ENCODE measurements at regions not wholly inside any gene's neighbourhood (a gene's known extent, or its start where the extent isn't known, plus 50 kb on each side); places are given as distances from the start of the nearest gene placed in this dataset.

DNA sequence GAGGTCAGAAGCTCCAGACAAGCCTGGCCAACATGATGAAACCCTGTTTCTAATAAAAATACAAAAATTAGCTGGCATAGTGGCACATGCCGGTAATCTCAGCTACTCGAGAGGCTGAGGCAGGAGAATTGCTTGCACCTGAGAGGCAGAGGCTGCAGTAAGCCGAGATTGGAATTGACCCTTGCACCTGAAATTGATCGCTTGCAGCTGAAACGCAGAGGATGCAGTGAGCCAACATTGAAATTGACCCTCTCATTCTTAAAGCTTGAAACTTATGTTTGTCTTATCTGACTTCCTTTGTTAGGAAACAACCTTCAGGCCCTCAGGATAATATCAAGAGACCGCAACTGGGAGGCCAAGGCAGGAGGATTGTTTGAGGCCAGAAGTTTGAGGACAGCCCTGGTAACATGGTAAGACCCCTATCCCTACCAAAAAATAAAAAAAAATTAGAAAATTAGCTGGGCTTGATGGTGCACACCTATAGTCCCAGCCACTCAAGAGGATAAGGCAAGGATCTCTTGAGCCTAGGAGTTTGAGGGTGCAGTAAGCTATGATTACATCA lies 376.6 kb upstream of the XYLT1 start:
- DNase-seq (ENCODE audit: low read depth in 1 of 2, low spot score in 1 of 2) (no peak), FAIRE-seq (no peak), ATAC-seq (no peak)
- POLR2A ChIA-PET, result no interaction called here
- no peaks in the 10 kb centered on the region for H3K9me3 ChIP-seq
- CTCF ChIA-PET, result no interaction called here
- TF ChIP-seq TFCP2L1 (CRISPR knock-in tag; IDR thresholded peaks at IDR 0.05) (no peak), SMC3 (IDR thresholded peaks at IDR 0.05) (no peak), EP300 (IDR thresholded peaks at IDR 0.05) (no peak), TP53 (CRISPR knock-in tag; IDR thresholded peaks at IDR 0.05) (no peak), CHD2 (IDR thresholded peaks at IDR 0.05; ENCODE audit: low read length, partially characterized antibody) (no peak), RAD21 (conservative IDR thresholded peaks at IDR 0.05 in 1 of 2, IDR thresholded peaks at IDR 0.05 in 1 of 2) (no peak), KDM5A (IDR thresholded peaks at IDR 0.05) (no peak), HOXB5 (CRISPR knock-in tag; IDR thresholded peaks at IDR 0.05) (no peak), CBX8 (IDR thresholded peaks at IDR 0.05) (no peak), ZNF302 (CRISPR knock-in tag; IDR thresholded peaks at IDR 0.05) (no peak), NFE2L2 (conservative IDR thresholded peaks at IDR 0.05; ENCODE audit: low read length) (no peak), RCOR1 (IDR thresholded peaks at IDR 0.05; ENCODE audit: low read depth, low read length) (no peak), FOXS1 (CRISPR knock-in tag; IDR thresholded peaks at IDR 0.05) (no peak), NPAS2 (CRISPR knock-in tag; IDR thresholded peaks at IDR 0.05; ENCODE audit: borderline replicate concordance) (no peak), JUN (IDR thresholded peaks at IDR 0.05) (no peak)
- TF ChIP-seq, protein P1, sequence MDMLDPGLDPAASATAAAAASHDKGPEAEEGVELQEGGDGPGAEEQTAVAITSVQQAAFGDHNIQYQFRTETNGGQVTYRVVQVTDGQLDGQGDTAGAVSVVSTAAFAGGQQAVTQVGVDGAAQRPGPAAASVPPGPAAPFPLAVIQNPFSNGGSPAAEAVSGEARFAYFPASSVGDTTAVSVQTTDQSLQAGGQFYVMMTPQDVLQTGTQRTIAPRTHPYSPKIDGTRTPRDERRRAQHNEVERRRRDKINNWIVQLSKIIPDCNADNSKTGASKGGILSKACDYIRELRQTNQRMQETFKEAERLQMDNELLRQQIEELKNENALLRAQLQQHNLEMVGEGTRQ (IDR thresholded peaks at IDR 0.05), result no peak
- TF ChIP-seq, protein P2, sequence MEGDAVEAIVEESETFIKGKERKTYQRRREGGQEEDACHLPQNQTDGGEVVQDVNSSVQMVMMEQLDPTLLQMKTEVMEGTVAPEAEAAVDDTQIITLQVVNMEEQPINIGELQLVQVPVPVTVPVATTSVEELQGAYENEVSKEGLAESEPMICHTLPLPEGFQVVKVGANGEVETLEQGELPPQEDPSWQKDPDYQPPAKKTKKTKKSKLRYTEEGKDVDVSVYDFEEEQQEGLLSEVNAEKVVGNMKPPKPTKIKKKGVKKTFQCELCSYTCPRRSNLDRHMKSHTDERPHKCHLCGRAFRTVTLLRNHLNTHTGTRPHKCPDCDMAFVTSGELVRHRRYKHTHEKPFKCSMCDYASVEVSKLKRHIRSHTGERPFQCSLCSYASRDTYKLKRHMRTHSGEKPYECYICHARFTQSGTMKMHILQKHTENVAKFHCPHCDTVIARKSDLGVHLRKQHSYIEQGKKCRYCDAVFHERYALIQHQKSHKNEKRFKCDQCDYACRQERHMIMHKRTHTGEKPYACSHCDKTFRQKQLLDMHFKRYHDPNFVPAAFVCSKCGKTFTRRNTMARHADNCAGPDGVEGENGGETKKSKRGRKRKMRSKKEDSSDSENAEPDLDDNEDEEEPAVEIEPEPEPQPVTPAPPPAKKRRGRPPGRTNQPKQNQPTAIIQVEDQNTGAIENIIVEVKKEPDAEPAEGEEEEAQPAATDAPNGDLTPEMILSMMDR (IDR thresholded peaks at IDR 0.05), result no peak
- TF ChIP-seq, protein P3, sequence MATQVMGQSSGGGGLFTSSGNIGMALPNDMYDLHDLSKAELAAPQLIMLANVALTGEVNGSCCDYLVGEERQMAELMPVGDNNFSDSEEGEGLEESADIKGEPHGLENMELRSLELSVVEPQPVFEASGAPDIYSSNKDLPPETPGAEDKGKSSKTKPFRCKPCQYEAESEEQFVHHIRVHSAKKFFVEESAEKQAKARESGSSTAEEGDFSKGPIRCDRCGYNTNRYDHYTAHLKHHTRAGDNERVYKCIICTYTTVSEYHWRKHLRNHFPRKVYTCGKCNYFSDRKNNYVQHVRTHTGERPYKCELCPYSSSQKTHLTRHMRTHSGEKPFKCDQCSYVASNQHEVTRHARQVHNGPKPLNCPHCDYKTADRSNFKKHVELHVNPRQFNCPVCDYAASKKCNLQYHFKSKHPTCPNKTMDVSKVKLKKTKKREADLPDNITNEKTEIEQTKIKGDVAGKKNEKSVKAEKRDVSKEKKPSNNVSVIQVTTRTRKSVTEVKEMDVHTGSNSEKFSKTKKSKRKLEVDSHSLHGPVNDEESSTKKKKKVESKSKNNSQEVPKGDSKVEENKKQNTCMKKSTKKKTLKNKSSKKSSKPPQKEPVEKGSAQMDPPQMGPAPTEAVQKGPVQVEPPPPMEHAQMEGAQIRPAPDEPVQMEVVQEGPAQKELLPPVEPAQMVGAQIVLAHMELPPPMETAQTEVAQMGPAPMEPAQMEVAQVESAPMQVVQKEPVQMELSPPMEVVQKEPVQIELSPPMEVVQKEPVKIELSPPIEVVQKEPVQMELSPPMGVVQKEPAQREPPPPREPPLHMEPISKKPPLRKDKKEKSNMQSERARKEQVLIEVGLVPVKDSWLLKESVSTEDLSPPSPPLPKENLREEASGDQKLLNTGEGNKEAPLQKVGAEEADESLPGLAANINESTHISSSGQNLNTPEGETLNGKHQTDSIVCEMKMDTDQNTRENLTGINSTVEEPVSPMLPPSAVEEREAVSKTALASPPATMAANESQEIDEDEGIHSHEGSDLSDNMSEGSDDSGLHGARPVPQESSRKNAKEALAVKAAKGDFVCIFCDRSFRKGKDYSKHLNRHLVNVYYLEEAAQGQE (IDR thresholded peaks at IDR 0.05), result no peak
- TF ChIP-seq, protein P4, sequence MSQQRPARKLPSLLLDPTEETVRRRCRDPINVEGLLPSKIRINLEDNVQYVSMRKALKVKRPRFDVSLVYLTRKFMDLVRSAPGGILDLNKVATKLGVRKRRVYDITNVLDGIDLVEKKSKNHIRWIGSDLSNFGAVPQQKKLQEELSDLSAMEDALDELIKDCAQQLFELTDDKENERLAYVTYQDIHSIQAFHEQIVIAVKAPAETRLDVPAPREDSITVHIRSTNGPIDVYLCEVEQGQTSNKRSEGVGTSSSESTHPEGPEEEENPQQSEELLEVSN (IDR thresholded peaks at IDR 0.05; ENCODE audit: borderline replicate concordance, low read depth), result no peak
- WGBS (ENCODE audit: missing lambda C conversion rate), result 4% methylated on average over 6 of the region's 6 CpGs
- H3K4me3 ChIP-seq, result no peak overlapping the region
- H3K27ac ChIP-seq, result no peak overlapping the region
- no peak overlapping the region for H3K4me2 ChIP-seq
- no peaks in the 10 kb centered on the region for H3K4me1 ChIP-seq

DNA sequence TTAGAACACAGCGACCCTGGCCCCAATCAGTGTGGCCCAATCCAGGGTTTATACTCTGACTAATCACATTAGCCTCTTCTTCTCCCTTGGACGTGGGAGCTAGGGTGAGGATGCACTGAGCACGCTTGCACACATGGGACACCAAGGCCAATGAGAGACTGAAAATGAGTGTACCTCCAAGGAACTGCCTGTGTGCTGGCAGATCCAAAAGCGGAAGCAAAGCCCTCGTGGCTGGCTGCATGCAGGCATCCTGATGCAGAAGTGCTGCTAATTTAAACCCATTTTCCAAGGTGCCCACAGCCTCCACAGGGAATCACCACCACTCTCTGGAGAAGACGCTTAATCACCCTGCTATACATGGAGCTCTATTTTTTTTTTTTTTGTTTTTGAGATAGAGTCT lies 375.3 kb upstream of the XYLT1 start:
- no peak overlapping the region for H3K4me3 ChIP-seq
- 11% methylated on average over 6 of the region's 6 CpGs for WGBS (ENCODE audit: missing lambda C conversion rate)
- H3K4me2 ChIP-seq, result no peak overlapping the region
- no peak for ATAC-seq
- ChIA-PET CTCF (no interaction called here), POLR2A (no interaction called here)
- FAIRE-seq, result no peak
- H3K4me1 ChIP-seq, result no peaks in the 10 kb centered on the region
- H3K9me3 ChIP-seq, result no peaks in the 10 kb centered on the region
- no peak for DNase-seq (ENCODE audit: low read depth in 1 of 2, low spot score in 1 of 2)
- no peak overlapping the region for H3K27ac ChIP-seq
- TF ChIP-seq CBX2 (IDR thresholded peaks at IDR 0.05; ENCODE audit: borderline replicate concordance, low read depth) (no peak), ZSCAN20 (CRISPR knock-in tag; IDR thresholded peaks at IDR 0.05) (no peak), ZFP36 (IDR thresholded peaks at IDR 0.05; ENCODE audit: borderline replicate concordance, partially characterized antibody) (no peak), BHLHE40 (IDR thresholded peaks at IDR 0.05; ENCODE audit: low read depth, low read length) (no peak), FOXS1 (CRISPR knock-in tag; IDR thresholded peaks at IDR 0.05) (no peak), CEBPB (IDR thresholded peaks at IDR 0.05) (no peak), ESRRA (IDR thresholded peaks at IDR 0.05; ENCODE audit: borderline replicate concordance, low read length) (no peak)
- TF ChIP-seq, protein P5, sequence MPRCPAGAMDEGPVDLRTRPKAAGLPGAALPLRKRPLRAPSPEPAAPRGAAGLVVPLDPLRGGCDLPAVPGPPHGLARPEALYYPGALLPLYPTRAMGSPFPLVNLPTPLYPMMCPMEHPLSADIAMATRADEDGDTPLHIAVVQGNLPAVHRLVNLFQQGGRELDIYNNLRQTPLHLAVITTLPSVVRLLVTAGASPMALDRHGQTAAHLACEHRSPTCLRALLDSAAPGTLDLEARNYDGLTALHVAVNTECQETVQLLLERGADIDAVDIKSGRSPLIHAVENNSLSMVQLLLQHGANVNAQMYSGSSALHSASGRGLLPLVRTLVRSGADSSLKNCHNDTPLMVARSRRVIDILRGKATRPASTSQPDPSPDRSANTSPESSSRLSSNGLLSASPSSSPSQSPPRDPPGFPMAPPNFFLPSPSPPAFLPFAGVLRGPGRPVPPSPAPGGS (IDR thresholded peaks at IDR 0.05), result no peak
- TF ChIP-seq, protein P3 (IDR thresholded peaks at IDR 0.05), result no peak
- TF ChIP-seq, protein P6, sequence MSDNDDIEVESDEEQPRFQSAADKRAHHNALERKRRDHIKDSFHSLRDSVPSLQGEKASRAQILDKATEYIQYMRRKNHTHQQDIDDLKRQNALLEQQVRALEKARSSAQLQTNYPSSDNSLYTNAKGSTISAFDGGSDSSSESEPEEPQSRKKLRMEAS (IDR thresholded peaks at IDR 0.05), result no peak
